Right ventricle myocardium superior (tissue), 1 donor: ENCODE measurements at regions not wholly inside any gene's neighbourhood (a gene's known extent, or its start where the extent isn't known, plus 50 kb on each side); places are given as distances from the start of the nearest gene placed in this dataset.

ENCODE experiments used
- ATAC-seq: fragments of 200-7000 bp; cut with Tn5 transposase; one replicate; pipeline ENCODE4 v1.9.1; 2020; ENCODE audit warnings: mild to moderate bottlenecking; ENCODE audit not compliant: poor library complexity
- DNase-seq: peaks from one replicate; pipeline ENCODE4 v3.0.0-alpha.2; 2020
- intact Hi-C: fragments of 100-400 bp; cut with DNase I; formaldehyde crosslinking; loops from one replicate; pipeline ENCODE4 v1.11.2; 2022
- donor health status: DM: no; HTN: yes; CAD: no; lungs with severe emphysema.

DNA sequence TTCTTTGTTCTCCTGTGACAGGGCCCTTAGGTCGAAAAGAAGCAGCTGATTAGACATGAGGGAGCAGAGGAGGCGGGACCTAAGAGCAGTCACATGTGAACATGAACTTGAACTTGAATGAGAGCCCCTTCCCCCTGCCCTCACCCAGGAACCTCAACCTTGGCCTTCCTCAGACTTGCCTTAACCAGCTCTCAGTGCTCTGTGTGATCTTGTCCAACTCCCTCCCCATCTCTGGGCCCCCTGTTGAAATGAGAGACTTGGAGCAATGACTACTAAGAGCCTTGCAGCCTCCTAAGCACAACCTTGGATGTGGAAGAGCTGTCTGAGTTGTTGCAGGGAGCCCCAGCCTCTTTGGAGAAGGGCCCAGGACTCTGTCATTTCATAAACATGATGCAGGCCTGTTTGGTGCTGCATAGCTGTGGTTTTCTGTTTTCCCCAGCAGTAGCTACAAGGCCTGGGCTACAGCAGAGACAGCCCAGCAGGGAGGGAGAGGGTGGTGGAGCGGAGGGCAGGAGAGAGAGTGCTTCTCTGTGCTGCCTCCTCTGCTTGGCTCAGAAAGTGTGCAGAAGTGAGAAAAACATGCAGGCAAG lies 123.9 kb upstream of the ZMIZ1 start:
- intact Hi-C loops, result no loop called here
- peak; percentile 64 for DNase-seq
- peak; percentile 92 for ATAC-seq

GRCh38 chr10:78945838-78946237 lies 122.9 kb upstream of the ZMIZ1 start:
- no peak for ATAC-seq
- intact Hi-C loops, result no loop called here
- no peak for DNase-seq

GRCh38 chr10:78947226-78947625 lies 121.5 kb upstream of the ZMIZ1 start:
- ATAC-seq (no peak), DNase-seq (no peak)
- intact Hi-C loops, result no loop called here

DNA sequence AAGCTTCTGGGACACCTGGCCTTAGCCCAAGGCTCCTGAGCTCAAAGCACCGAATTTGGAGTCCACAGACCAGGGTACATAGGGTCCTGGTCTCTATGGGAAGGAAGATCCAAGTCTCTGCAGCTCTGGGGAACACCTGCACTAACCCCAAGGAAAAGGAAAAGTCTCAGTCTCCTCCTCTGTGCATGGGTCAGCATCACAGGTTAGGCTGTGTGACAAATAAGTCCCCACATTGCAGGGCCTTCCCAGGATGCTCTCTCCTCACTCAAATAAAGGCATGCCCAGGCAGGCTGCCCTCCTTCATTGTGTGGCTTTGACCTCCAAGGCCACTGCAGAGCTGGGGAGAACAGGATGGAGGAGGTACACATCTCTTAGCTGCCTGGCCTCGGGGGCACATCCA lies 121.0 kb upstream of the ZMIZ1 start:
- intact Hi-C loops, result no loop called here
- no peak for DNase-seq
- no peak for ATAC-seq

- intact Hi-C loops, result no loop called here
- DNase-seq, result no peak
- no peak for ATAC-seq
These were observed 120.1 kb upstream of the ZMIZ1 start for GRCh38 chr10:78948621-78949030.

- DNase-seq (no peak), ATAC-seq (peak; percentile 5)
- intact Hi-C loops, result no loop called here
These were observed 117.8 kb upstream of the ZMIZ1 start for GRCh38 chr10:78950656-78951587.

GRCh38 chr10:78952030-78952429 lies 116.7 kb upstream of the ZMIZ1 start:
- DNase-seq, result no peak
- intact Hi-C loops, result no loop called here
- no peak for ATAC-seq

- intact Hi-C loops, result no loop called here
- peak; percentile 60 for ATAC-seq
- peak; percentile 69 for DNase-seq
These were observed 116.1 kb upstream of the ZMIZ1 start for GRCh38 chr10:78952686-78953085.

GRCh38 chr10:78953113-78953798 lies 115.5 kb upstream of the ZMIZ1 start:
- peak; percentile 66 for DNase-seq
- intact Hi-C loops, result no loop called here
- ATAC-seq, result peak; percentile 51

DNA sequence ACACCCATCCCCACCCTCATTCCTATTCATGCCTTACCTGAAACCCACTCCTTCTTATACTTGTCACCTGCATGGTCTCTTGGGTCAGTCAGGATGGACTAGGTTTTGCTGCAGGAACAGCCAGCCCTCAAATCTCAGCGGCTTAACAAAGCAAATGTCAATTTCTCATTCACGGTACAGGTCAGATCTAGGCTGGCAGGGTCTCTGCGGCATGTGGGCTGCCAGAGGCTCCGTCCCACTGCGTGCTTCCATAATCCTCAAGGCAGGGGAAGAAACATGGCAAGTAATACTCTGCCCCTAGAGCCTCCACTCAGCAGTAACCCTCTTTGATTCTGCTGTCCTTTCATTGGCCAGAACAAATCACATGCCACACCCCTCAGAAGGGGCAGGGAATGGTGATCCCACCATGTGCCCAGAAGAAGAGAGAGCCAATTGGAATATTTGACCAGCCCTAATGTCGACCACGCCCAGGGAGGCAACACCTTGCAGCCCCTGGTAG lies 114.9 kb upstream of the ZMIZ1 start:
- ATAC-seq, result no peak
- DNase-seq, result no peak
- intact Hi-C loops, result no loop called here

- intact Hi-C loops, result no loop called here
- DNase-seq, result no peak
These were observed 114.1 kb upstream of the ZMIZ1 start for GRCh38 chr10:78954689-78955088.

DNA sequence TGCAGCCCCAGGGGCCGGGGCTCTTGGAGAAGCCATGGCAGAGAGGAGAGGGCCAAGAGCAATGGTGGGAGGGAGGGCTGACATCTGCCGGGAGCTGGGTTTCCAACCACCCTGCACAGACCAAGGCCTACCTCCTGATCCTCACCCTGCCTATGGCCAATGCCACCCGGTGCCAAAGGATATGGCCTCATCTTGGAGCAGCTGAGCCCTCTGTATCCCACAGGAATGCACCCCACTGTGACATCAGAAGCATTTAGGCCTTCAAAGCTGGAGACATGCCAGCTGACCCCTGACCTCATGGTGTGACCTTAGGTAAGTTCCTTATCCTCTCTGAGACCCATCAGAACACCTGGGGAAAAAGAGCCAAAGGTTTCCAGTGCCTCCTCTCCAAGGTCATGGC lies 113.6 kb upstream of the ZMIZ1 start:
- intact Hi-C loops, result no loop called here
- DNase-seq (no peak), ATAC-seq (no peak)

More at GRCh38 chr10:78954689-78955088, 114.1 kb upstream of the ZMIZ1 start:
- no peak for ATAC-seq

- intact Hi-C loops, result no loop called here
- DNase-seq, result no peak
- no peak for ATAC-seq
These were observed 112.4 kb upstream of the ZMIZ1 start for GRCh38 chr10:78956391-78956790.

- ATAC-seq (no peak), DNase-seq (no peak)
- intact Hi-C loops, result no loop called here
These were observed 111.2 kb upstream of the ZMIZ1 start for GRCh38 chr10:78957471-78958039.

- DNase-seq (no peak), ATAC-seq (no peak)
- intact Hi-C loops, result no loop called here
These were observed 109.4 kb upstream of the ZMIZ1 start for GRCh38 chr10:78959217-78959923.

DNA sequence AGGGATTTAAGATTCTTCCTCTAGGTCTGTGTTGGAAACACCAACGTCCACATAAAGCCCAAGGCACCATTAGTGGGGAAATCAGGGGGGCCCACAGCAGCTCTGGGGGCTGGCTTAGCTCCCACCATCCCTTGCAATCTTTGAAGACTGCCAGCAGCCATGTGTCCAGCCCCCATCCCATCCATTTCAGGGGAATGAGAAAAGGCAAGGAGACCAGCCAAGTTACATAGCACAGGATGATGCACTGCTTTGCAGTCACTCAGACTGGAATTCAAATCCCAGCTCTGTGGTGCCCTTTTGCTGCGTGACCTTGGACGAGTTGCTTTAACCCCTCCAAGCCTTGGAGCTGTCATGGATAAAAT lies 108.9 kb upstream of the ZMIZ1 start:
- no peak for DNase-seq
- ATAC-seq, result no peak
- intact Hi-C loops, result no loop called here

- intact Hi-C loops, result no loop called here
- ATAC-seq (peak; percentile 64), DNase-seq (peak; percentile 68)
These were observed 108.4 kb upstream of the ZMIZ1 start for GRCh38 chr10:78960316-78960800.

DNA sequence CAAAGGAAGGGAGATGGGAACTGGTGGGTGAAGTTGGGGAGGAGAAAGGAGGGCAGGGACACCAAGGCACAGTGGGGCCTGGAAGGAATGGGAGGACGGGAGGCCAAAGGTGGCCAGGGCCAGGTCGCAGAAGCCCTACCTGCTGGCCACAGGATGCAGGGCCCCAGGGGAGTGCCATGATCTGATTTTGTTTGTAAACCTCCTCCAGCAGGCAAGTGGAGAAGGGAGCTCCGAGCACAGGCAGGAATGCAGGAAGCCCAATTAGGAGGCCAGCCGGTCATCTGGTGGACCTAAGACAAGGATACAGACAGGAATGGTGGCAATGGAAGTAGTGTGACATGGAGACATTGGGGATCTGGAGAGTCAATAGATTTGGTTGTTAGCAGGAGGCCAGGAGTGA lies 107.0 kb upstream of the ZMIZ1 start:
- DNase-seq, result peak; percentile 23
- intact Hi-C loops, result no loop called here
- ATAC-seq, result no peak
